ENCODE measurements at regions not wholly inside any gene's neighbourhood (a gene's known extent, or its start where the extent isn't known, plus 50 kb on each side); places are given as distances from the start of the nearest gene placed in this dataset.

- no peak overlapping the region for H3K4me3 Mint-ChIP-seq
- H3K27ac Mint-ChIP-seq: no peak overlapping the region
- TF ChIP-seq CTCF (IDR thresholded peaks at IDR 0.05): no peak
- DNase-seq (no peak), ATAC-seq (no peak)
- no peaks in the 10 kb centered on the region for H3K9me3 Mint-ChIP-seq
- H3K36me3 Mint-ChIP-seq: no peaks in the 10 kb centered on the region
- Histone ChIP-seq H3K9me3 (ENCODE audit: control insufficient read depth, insufficient read depth, low read length) (no peaks in the 10 kb centered on the region), H3K4me1 (ENCODE audit: control insufficient read depth, insufficient read depth, low read length) (no peaks in the 10 kb centered on the region), H3K27me3 (ENCODE audit: control insufficient read depth, insufficient read depth, low read length) (no peaks in the 10 kb centered on the region), H3K36me3 (ENCODE audit: control insufficient read depth, insufficient read depth, low read length) (no peaks in the 10 kb centered on the region), H3K27ac (ENCODE audit: low read length) (no peak overlapping the region), H3K4me3 (ENCODE audit: low read length) (no peak overlapping the region)
- H3K27me3 Mint-ChIP-seq (ENCODE audit: low read depth in 2 of 2): peaks cover 8 to 16% of the 10 kb centered on the region in 2 donors
- 86% methylated on average over 3 of the region's 4 CpGs for WGBS (ENCODE audit: insufficient coverage)
- intact Hi-C loops (cut with micrococcal nuclease): no loop called here
- no peaks in the 10 kb centered on the region for H3K4me1 Mint-ChIP-seq
Observed at GRCh38 chr9:78599926-78600325, 303.0 kb downstream of the PSAT1 start.

GRCh38 chr9:78601957-78602565, 305.1 kb downstream of the PSAT1 start:
- H3K9me3 Mint-ChIP-seq: no peaks in the 10 kb centered on the region
- no peak overlapping the region for H3K4me3 Mint-ChIP-seq
- intact Hi-C loops (cut with micrococcal nuclease): no loop called here
- no peaks in the 10 kb centered on the region for H3K4me1 ChIP-seq (ENCODE audit: control insufficient read depth, insufficient read depth, low read length)
- ATAC-seq (no peak), DNase-seq (peak in 1 of 2 donors; percentile 6)
- no peaks in the 10 kb centered on the region for H3K27me3 ChIP-seq (ENCODE audit: control insufficient read depth, insufficient read depth, low read length)
- H3K9me3 ChIP-seq (ENCODE audit: control insufficient read depth, insufficient read depth, low read length): no peaks in the 10 kb centered on the region
- no peaks in the 10 kb centered on the region for H3K4me1 Mint-ChIP-seq
- no peak overlapping the region for H3K27ac Mint-ChIP-seq
- no peak overlapping the region for H3K4me3 ChIP-seq (ENCODE audit: low read length)
- no peaks in the 10 kb centered on the region for H3K36me3 Mint-ChIP-seq
- peaks cover under 1 to 12% of the 10 kb centered on the region in 2 donors for H3K27me3 Mint-ChIP-seq (ENCODE audit: low read depth in 2 of 2)
- H3K27ac ChIP-seq (ENCODE audit: low read length): no peak overlapping the region
- 33% methylated on average over 7 of the region's 7 CpGs for WGBS (ENCODE audit: insufficient coverage)
- H3K36me3 ChIP-seq (ENCODE audit: control insufficient read depth, insufficient read depth, low read length): no peaks in the 10 kb centered on the region
- TF ChIP-seq CTCF (IDR thresholded peaks at IDR 0.05): no peak

- Histone ChIP-seq H3K27ac (ENCODE audit: low read length) (no peak overlapping the region), H3K4me3 (ENCODE audit: low read length) (no peak overlapping the region), H3K36me3 (ENCODE audit: control insufficient read depth, insufficient read depth, low read length) (no peaks in the 10 kb centered on the region), H3K27me3 (ENCODE audit: control insufficient read depth, insufficient read depth, low read length) (no peaks in the 10 kb centered on the region), H3K4me1 (ENCODE audit: control insufficient read depth, insufficient read depth, low read length) (no peaks in the 10 kb centered on the region), H3K9me3 (ENCODE audit: control insufficient read depth, insufficient read depth, low read length) (no peaks in the 10 kb centered on the region)
- H3K4me1 Mint-ChIP-seq: no peaks in the 10 kb centered on the region
- H3K9me3 Mint-ChIP-seq: no peaks in the 10 kb centered on the region
- H3K27me3 Mint-ChIP-seq (ENCODE audit: low read depth in 2 of 2): peaks cover 0 to 7% of the 10 kb centered on the region in 2 donors
- WGBS (ENCODE audit: insufficient coverage): 87% methylated on average over 15 of the region's 16 CpGs
- intact Hi-C loops (cut with micrococcal nuclease): no loop called here
- DNase-seq (no peak), ATAC-seq (no peak)
- H3K36me3 Mint-ChIP-seq: no peaks in the 10 kb centered on the region
- no peak overlapping the region for H3K4me3 Mint-ChIP-seq
- no peak for TF ChIP-seq CTCF (IDR thresholded peaks at IDR 0.05)
- H3K27ac Mint-ChIP-seq: no peak overlapping the region
Observed at GRCh38 chr9:78605041-78606000, 308.4 kb downstream of the PSAT1 start.
